SJCRH30 (cell line): ENCODE measurements at regions not wholly inside any gene's neighbourhood (a gene's known extent, or its start where the extent isn't known, plus 50 kb on each side); places are given as distances from the start of the nearest gene placed in this dataset.

ENCODE experiments used
- DNase-seq, 2 experiments: peaks; one replicate each; pipeline ENCODE4 v3.0.0-alpha.2; 2015 to 2020
- H3K27ac ChIP-seq: fragments of 250-450 bp; sonication (Bioruptor Pico); 2 replicates; pipeline ENCODE4 v1.5.1; 2020; ENCODE audit warnings: mild to moderate bottlenecking, moderate library complexity
- H3K27me3 ChIP-seq: fragments of 250-450 bp; sonication (Bioruptor Pico); 2 replicates; pipeline ENCODE4 v1.5.1; 2020; ENCODE audit warnings: mild to moderate bottlenecking, moderate library complexity
- H3K36me3 ChIP-seq: fragments of 250-450 bp; sonication (Bioruptor Pico); 2 replicates; pipeline ENCODE4 v1.5.1; 2020; ENCODE audit warnings: mild to moderate bottlenecking, moderate library complexity
- H3K4me1 ChIP-seq: fragments of 250-450 bp; sonication (Bioruptor Pico); 2 replicates; pipeline ENCODE4 v1.5.1; 2020; ENCODE audit warnings: mild to moderate bottlenecking, moderate library complexity
- H3K4me3 ChIP-seq: fragments of 250-450 bp; sonication (Bioruptor Pico); 2 replicates; pipeline ENCODE4 v1.5.1; 2020; ENCODE audit warnings: mild to moderate bottlenecking, moderate library complexity
- H3K9me3 ChIP-seq: fragments of 250-450 bp; sonication (Bioruptor Pico); replicated peaks from 2 replicates; pipeline ENCODE4 v1.5.1; 2020; ENCODE audit warnings: mild to moderate bottlenecking, moderate library complexity

- H3K4me3 ChIP-seq: no peak overlapping the region
- DNase-seq: no peak
- H3K36me3 ChIP-seq: no peaks in the 10 kb centered on the region
- no peak overlapping the region for H3K27ac ChIP-seq
- H3K9me3 ChIP-seq: no peaks in the 10 kb centered on the region
- H3K27me3 ChIP-seq: no peaks in the 10 kb centered on the region
- no peaks in the 10 kb centered on the region for H3K4me1 ChIP-seq
Measured at GRCh38 chr16:9366048-9366969, 274.9 kb downstream of the HAPSTR1 start.

- H3K27ac ChIP-seq: no peak overlapping the region
- H3K27me3 ChIP-seq: no peaks in the 10 kb centered on the region
- peak in 1 of 2 experiments; percentile 16 for DNase-seq
- no peaks in the 10 kb centered on the region for H3K36me3 ChIP-seq
- no peaks in the 10 kb centered on the region for H3K9me3 ChIP-seq
- H3K4me1 ChIP-seq: no peaks in the 10 kb centered on the region
- no peak overlapping the region for H3K4me3 ChIP-seq
Measured at GRCh38 chr16:9370061-9370491, 278.6 kb downstream of the HAPSTR1 start.

DNA sequence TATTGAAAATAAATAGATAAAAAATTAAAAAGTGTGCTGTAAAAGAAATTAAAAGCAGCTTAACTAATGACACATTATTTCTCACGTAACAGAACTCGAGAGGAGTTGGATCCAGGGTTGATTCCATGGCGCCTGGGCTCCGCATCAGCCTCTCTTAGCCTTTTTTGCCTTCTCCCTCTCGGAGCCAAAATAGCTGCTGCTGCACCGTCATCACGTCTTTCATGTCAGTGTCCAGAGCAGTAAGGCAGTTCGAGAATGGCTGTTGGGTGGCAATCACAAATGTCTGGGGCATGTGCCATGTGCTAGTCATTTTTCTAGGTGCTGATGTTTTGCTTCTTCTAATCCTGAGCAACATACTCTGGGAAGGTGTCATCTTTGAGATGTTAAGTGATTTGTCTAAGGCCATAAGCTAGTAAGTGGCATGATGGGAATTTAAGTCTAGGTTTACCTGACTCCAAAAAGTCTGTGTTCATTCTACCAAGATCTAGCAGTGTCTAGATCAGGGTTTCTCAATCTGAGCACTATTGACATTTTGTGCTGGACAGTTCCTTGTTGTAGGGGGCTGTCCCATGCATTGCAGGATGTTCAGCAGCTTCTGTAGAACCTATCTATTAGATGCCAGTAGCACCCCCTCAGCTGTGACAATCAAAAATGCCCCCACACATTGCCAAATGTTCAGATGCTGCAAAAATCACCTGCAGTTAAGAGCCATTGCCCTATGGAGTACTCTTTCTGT lies 280.4 kb downstream of the HAPSTR1 start:
- H3K4me3 ChIP-seq: no peak overlapping the region
- no peaks in the 10 kb centered on the region for H3K9me3 ChIP-seq
- no peak for DNase-seq
- no peaks in the 10 kb centered on the region for H3K36me3 ChIP-seq
- H3K27ac ChIP-seq: no peak overlapping the region
- no peaks in the 10 kb centered on the region; the same call in 1 of the 2 replicates for H3K27me3 ChIP-seq
- no peaks in the 10 kb centered on the region for H3K4me1 ChIP-seq

DNA sequence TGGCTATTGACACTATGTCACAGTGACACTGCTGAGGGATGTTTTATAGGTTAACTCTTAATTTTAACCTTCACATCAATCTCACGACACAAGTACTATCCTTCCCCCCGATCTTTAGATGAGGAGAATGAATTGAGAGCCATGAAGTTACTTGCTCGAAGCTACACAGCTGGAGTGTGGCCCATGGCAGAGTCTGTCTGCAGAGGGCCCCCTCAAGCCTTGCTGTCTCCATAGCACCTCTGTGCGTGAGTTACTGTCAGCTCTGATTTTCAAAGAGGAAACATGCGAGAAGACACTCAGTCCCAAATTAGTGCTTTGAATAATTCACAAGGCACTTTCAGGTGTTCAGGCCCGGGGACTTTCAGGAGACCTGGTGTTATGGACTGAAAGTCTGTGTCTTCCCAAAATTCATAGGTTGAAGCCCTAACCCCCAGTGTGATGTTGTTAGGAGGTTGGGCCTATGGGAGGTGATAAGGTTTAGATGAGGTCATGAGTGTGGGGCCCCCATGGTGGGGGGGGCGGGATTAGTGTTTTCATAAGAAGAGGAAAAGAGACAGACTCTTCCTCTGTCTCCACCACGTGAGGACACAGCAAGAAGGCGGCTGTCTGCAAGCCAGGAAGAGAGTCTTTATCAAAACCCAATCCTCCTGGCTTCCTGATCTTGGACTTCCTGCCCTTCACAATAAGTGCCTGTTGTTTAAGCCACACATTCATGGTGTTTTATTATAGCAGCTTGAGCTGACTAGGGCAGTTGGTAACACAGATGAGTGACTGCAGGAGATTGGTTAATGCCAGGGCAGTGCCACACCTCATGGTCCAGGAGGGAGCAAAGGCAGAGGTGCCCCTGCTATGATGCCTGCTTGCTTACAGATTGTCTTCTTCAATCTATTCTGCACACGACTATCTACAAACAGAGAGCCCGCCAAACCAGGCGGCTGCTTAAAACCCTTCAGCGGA lies 281.8 kb downstream of the HAPSTR1 start:
- no peaks in the 10 kb centered on the region for H3K4me1 ChIP-seq
- no peak for DNase-seq
- H3K27ac ChIP-seq: no peak overlapping the region
- H3K27me3 ChIP-seq: no peaks in the 10 kb centered on the region; the same call in 1 of the 2 replicates
- no peaks in the 10 kb centered on the region for H3K9me3 ChIP-seq
- no peaks in the 10 kb centered on the region for H3K36me3 ChIP-seq
- H3K4me3 ChIP-seq: no peak overlapping the region

DNA sequence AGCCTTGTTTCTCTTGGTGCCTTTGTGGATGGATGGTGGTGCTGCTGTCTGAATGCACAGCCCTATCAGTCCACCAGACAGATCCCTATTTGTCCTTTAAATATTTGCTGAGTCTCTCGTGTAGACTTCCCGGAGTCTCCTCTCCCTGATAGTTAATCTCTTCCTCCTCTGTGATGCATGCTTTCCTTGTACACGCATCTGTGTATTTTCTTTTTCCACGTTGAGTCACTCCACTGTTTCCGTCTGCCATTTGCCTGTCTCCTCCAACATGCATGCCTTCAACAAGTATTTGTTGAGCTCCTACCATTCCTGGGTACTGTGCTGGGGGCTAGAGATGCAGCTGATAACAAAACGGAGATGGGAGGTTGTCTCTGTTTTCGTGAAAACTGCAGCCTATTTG lies 282.6 kb downstream of the HAPSTR1 start:
- Histone ChIP-seq H3K4me1 (no peaks in the 10 kb centered on the region), H3K36me3 (no peaks in the 10 kb centered on the region), H3K27ac (no peak overlapping the region), H3K4me3 (no peak overlapping the region), H3K9me3 (no peaks in the 10 kb centered on the region), H3K27me3 (no peaks in the 10 kb centered on the region; the same call in 1 of the 2 replicates)
- DNase-seq: no peak

- Histone ChIP-seq H3K9me3 (no peaks in the 10 kb centered on the region), H3K27ac (no peak overlapping the region), H3K4me1 (no peaks in the 10 kb centered on the region), H3K27me3 (no peaks in the 10 kb centered on the region; the same call in 1 of the 2 replicates), H3K4me3 (no peak overlapping the region), H3K36me3 (no peaks in the 10 kb centered on the region)
- peak; percentile 5 to 6 for DNase-seq
Measured at GRCh38 chr16:9378876-9379275, 287.4 kb downstream of the HAPSTR1 start.

GRCh38 chr16:9380221-9380620 lies 288.8 kb downstream of the HAPSTR1 start:
- Histone ChIP-seq H3K9me3 (no peaks in the 10 kb centered on the region), H3K4me1 (no peaks in the 10 kb centered on the region), H3K36me3 (no peaks in the 10 kb centered on the region), H3K27me3 (no peaks in the 10 kb centered on the region; the same call in 1 of the 2 replicates), H3K27ac (no peak overlapping the region), H3K4me3 (no peak overlapping the region)
- no peak for DNase-seq

GRCh38 chr16:9381399-9381798 lies 290.0 kb downstream of the HAPSTR1 start:
- no peak for DNase-seq
- H3K4me1 ChIP-seq: no peaks in the 10 kb centered on the region
- no peak overlapping the region for H3K27ac ChIP-seq
- H3K9me3 ChIP-seq: no peaks in the 10 kb centered on the region
- no peaks in the 10 kb centered on the region for H3K36me3 ChIP-seq
- H3K4me3 ChIP-seq: no peak overlapping the region
- H3K27me3 ChIP-seq: no peaks in the 10 kb centered on the region

DNA sequence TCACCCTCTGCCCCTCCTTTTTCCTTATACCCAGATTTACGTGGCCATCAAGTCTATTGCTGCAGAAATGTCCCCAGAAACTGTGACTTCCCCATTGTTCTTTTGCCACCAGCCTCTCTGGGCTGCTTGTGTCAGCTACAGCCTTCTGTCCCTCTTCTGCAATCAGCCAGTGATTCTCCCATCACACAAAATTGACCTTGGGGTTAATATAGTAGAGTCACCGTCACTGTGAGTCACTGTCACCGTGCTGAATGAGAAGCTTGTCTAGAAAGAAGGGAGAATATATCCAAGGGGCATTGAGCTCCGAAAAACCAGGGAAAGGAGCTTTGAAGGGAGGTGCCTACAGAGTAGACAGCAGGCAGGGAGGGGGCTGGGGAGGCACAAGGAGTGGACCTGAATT lies 290.5 kb downstream of the HAPSTR1 start:
- DNase-seq: no peak
- Histone ChIP-seq H3K4me1 (no peaks in the 10 kb centered on the region), H3K27ac (no peak overlapping the region), H3K4me3 (no peak overlapping the region), H3K9me3 (no peaks in the 10 kb centered on the region), H3K36me3 (no peaks in the 10 kb centered on the region), H3K27me3 (no peaks in the 10 kb centered on the region)

- H3K27me3 ChIP-seq: no peaks in the 10 kb centered on the region
- no peaks in the 10 kb centered on the region for H3K9me3 ChIP-seq
- no peaks in the 10 kb centered on the region for H3K4me1 ChIP-seq
- H3K36me3 ChIP-seq: no peaks in the 10 kb centered on the region
- no peak for DNase-seq
- H3K4me3 ChIP-seq: no peak overlapping the region
- no peak overlapping the region for H3K27ac ChIP-seq
Measured at GRCh38 chr16:9383281-9383680, 291.8 kb downstream of the HAPSTR1 start.

DNA sequence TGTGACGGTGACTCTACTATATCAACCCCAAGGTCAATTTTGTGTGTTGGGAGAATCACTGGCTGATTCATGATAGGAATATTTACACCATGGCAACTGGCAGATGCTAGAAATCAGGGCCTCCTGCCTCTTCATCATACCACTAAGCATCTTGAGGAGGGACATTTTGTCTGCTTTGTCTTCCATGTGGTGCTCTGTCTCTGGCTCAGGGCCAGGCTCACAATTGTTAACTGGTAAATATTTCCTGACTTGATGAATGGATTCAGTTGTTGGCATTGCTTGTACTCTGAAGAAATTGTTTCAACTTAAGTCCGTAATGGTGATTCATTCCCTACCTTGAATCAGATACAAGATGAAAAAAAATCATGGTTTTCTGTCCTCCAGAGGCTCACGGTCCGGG lies 292.7 kb downstream of the HAPSTR1 start:
- no peak overlapping the region for H3K4me3 ChIP-seq
- no peaks in the 10 kb centered on the region for H3K9me3 ChIP-seq
- no peak for DNase-seq
- H3K27ac ChIP-seq: no peak overlapping the region
- H3K36me3 ChIP-seq: no peaks in the 10 kb centered on the region
- no peaks in the 10 kb centered on the region for H3K27me3 ChIP-seq
- no peaks in the 10 kb centered on the region for H3K4me1 ChIP-seq

GRCh38 chr16:9389543-9390207 lies 298.2 kb downstream of the HAPSTR1 start:
- Histone ChIP-seq H3K27me3 (no peaks in the 10 kb centered on the region), H3K4me3 (no peak overlapping the region), H3K4me1 (no peaks in the 10 kb centered on the region), H3K27ac (no peak overlapping the region), H3K9me3 (no peaks in the 10 kb centered on the region), H3K36me3 (no peaks in the 10 kb centered on the region)
- no peak for DNase-seq

GRCh38 chr16:9392956-9393355 lies 301.5 kb downstream of the HAPSTR1 start:
- H3K9me3 ChIP-seq: no peaks in the 10 kb centered on the region
- H3K27me3 ChIP-seq: no peaks in the 10 kb centered on the region
- no peak overlapping the region for H3K27ac ChIP-seq
- no peaks in the 10 kb centered on the region for H3K4me1 ChIP-seq
- H3K4me3 ChIP-seq: no peak overlapping the region
- no peak for DNase-seq
- no peaks in the 10 kb centered on the region for H3K36me3 ChIP-seq

GRCh38 chr16:9393591-9393990 lies 302.1 kb downstream of the HAPSTR1 start:
- DNase-seq: no peak
- no peak overlapping the region for H3K27ac ChIP-seq
- H3K4me1 ChIP-seq: no peaks in the 10 kb centered on the region
- no peaks in the 10 kb centered on the region for H3K36me3 ChIP-seq
- H3K9me3 ChIP-seq: no peaks in the 10 kb centered on the region
- no peak overlapping the region for H3K4me3 ChIP-seq
- H3K27me3 ChIP-seq: no peaks in the 10 kb centered on the region
